NCI-H82 (cell line): ENCODE measurements at regions not wholly inside any gene's neighbourhood (a gene's known extent, or its start where the extent isn't known, plus 50 kb on each side); places are given as distances from the start of the nearest gene placed in this dataset.

Experiments used
- DNase-seq: peaks from one replicate; lab custom pipeline; 2025; lab: John Stamatoyannopoulos, UW

DNA sequence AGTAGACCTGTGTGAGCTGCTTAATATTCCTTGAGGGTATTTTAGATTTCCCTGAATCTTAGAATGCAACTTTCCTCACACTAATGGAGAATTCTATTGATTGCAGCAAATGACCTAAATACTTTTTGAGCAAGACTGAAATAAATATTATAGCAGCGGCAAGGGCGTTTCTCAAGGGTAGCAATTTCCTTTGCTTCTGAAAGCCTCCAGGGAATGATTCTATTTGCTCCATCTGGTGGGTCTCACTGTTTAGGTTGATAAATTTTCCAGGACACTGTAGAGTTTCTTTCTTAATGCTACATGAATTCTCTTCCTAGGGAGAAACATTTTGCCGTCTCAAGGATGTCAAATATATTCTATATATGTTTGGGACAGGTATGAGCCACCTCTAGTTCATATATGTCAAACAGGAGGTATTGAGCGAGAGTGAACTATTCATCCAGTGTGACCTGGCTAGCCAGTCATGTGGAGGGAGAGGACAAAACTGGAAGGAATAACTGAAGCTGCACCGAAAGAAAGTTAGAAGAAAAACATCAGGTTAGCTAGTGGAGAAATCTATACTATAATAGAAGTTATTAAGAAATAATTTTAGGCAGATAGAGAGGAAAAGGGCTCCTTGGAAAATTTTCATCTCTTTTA lies 57.9 kb upstream of the FZD8 start:
- DNase-seq = no peak

DNA sequence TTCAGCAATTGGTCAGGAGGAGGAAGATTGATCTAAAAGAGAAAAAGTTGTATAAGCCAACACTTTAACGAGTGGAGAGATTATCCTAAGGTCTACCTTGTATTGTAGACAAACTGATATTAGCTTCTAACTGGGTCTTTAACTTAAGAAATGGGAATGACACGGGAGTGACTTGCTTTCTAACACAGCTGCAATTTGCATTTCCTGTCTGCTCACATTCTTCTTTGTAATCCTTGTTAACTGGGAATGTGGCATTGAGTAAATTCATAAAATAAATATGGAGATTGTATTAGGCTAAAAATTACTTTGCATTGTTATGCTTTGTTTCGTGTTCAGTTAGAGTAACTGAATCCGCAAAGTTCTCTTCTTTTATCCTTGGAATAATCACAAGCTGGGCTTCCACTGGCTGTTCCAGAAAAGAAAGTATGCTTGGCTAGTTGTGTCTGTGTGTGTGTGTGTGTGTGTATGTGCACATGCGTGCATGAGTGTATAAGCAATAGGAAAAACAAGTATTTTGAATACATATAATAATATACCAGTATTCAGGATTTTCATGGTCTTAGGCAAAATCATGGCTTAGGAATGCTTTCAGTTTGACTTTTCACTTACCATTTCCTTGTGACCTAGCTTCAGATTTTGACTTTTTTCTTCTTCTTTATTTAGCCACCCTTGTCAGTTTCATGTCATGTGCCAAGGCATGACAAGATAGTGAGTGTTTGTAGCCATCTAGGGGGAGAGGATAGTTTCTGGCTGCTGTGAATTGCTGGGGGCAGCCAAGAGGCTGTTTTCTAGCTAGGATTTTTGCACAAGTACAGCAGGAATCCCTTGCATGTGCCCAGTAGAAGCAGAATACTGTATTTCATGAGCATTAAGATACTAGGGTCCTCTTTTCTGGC lies 54.5 kb upstream of the FZD8 start:
- DNase-seq = no peak

DNA sequence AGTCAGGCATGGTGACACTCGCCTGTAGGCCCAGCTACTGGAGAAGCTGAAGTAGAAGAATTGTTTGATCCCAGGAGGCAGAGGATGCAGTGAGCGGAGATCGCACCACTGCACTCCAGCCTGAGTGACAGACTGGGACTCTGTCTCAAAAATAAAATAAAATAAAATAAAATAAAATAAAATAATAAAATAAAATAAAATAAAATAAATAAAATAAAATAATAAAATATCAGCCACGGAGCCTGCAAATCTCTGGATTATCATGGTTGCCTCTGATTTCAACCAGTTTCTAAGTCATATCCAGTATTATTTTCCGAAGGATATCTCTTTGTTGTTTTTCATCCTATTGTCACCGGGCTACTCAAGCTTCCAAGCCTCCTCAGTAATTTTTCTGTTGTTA lies 51.7 kb upstream of the FZD8 start:
- no peak for DNase-seq
